ENCODE measurements at regions not wholly inside any gene's neighbourhood (a gene's known extent, or its start where the extent isn't known, plus 50 kb on each side); places are given as distances from the start of the nearest gene placed in this dataset.

DNA sequence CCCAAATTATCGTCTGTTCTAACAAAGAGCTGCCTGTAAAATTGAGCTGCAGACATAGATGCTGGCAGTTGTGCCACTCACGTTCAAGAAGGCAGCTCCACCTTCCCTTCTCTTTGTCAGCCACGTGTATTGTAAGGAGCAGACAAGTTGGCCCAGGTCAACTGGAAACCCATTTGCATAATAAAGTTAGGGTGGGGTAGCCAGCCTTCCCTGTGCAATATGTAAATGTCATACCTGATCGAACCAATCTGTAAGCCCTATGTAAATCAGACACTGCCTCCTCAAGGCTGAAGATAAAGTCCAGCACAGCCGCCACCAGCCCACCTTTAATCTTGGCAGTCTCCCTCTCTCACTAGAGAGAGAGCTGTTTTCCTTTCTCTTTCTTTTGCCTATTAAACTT, 117.2 kb downstream of the TMEM144 start:
- no peak for TF ChIP-seq BHLHE40 (IDR thresholded peaks at IDR 0.05; ENCODE audit: borderline replicate concordance)
- no peak for TF ChIP-seq CTBP1 (IDR thresholded peaks at IDR 0.05; ENCODE audit: borderline replicate concordance)
- TF ChIP-seq PKNOX1 (IDR thresholded peaks at IDR 0.05): no peak
- no peak for TF ChIP-seq TARDBP (IDR thresholded peaks at IDR 0.05)
- no peak for TF ChIP-seq FOXM1 (IDR thresholded peaks at IDR 0.05; ENCODE audit: borderline replicate concordance)
- TF ChIP-seq SP1 (IDR thresholded peaks at IDR 0.05): no peak
- TF ChIP-seq LEF1 (IDR thresholded peaks at IDR 0.05; ENCODE audit: borderline replicate concordance): no peak
- TF ChIP-seq ELF4 (IDR thresholded peaks at IDR 0.05): no peak
- no peak for TF ChIP-seq L3MBTL2 (conservative IDR thresholded peaks at IDR 0.05)
- no peak for TF ChIP-seq FOXA1 (IDR thresholded peaks at IDR 0.05)
- TF ChIP-seq ARNT (IDR thresholded peaks at IDR 0.05): no peak
- no peak for TF ChIP-seq NFRKB (IDR thresholded peaks at IDR 0.05)
- no peak for TF ChIP-seq ZNF384 (IDR thresholded peaks at IDR 0.05)
- no peak for TF ChIP-seq FOXK2 (IDR thresholded peaks at IDR 0.05)
- TF ChIP-seq SUZ12 (IDR thresholded peaks at IDR 0.05): no peak
- TF ChIP-seq HDGF (IDR thresholded peaks at IDR 0.05; ENCODE audit: borderline replicate concordance): no peak
- ChIA-PET CTCF (no interaction called here), POLR2A (no interaction called here)
- DNase-seq (ENCODE audit: extremely low spot score): no peak

DNA sequence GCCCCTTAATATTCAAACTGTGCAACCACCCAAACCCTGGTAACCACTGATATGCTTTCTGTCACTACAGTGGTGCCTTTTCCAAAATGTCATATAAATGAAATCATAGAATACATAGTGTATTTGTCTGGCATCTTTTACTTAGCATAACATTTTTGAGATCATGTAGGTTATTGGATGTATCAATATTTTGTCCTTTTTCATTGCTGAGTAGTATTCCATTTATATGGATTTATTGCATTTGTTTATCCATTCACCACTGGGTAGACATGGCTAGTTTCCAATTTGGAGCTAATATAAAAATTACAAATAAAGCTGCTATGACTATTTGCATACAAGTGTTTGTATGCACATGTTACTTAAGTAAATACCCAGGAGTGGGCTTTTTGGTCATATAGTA, 121.6 kb downstream of the TMEM144 start:
- DNase-seq (ENCODE audit: extremely low spot score): no peak
- TF ChIP-seq NFRKB (IDR thresholded peaks at IDR 0.05) (no peak), PKNOX1 (IDR thresholded peaks at IDR 0.05) (no peak), ARNT (IDR thresholded peaks at IDR 0.05) (no peak), L3MBTL2 (conservative IDR thresholded peaks at IDR 0.05) (no peak), ELF4 (IDR thresholded peaks at IDR 0.05) (no peak), LEF1 (IDR thresholded peaks at IDR 0.05; ENCODE audit: borderline replicate concordance) (no peak), CTBP1 (IDR thresholded peaks at IDR 0.05; ENCODE audit: borderline replicate concordance) (no peak), HDGF (IDR thresholded peaks at IDR 0.05; ENCODE audit: borderline replicate concordance) (no peak), ZNF384 (IDR thresholded peaks at IDR 0.05) (no peak), TARDBP (IDR thresholded peaks at IDR 0.05) (no peak), FOXA1 (IDR thresholded peaks at IDR 0.05) (no peak), FOXM1 (IDR thresholded peaks at IDR 0.05; ENCODE audit: borderline replicate concordance) (no peak), BHLHE40 (IDR thresholded peaks at IDR 0.05; ENCODE audit: borderline replicate concordance) (no peak), SUZ12 (IDR thresholded peaks at IDR 0.05) (no peak), FOXK2 (IDR thresholded peaks at IDR 0.05) (no peak), SP1 (IDR thresholded peaks at IDR 0.05) (no peak)
- ChIA-PET CTCF (no interaction called here), POLR2A (no interaction called here)

DNA sequence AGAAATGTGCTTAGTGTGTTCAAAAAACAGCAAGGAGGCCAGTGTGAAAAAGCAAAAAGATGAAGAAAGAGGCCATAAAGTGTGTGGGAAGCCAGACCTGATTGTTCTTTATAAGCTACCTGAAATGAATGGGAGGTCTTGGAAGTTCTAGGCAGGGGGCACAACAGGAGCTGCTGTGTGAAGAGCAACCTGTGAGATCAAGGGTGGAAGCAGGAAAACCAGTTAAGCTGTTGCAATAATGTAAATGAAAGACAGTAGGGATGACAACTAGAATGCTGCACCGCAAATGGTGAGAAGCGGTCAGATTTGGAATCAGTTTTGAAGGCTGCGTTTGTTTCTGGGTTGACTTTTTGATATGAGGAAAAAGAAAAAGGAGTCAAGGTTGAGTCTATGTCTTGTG, 123.5 kb downstream of the TMEM144 start:
- no peak for DNase-seq (ENCODE audit: extremely low spot score)
- TF ChIP-seq NFRKB (IDR thresholded peaks at IDR 0.05) (no peak), ELF4 (IDR thresholded peaks at IDR 0.05) (no peak), HDGF (IDR thresholded peaks at IDR 0.05; ENCODE audit: borderline replicate concordance) (no peak), TARDBP (IDR thresholded peaks at IDR 0.05) (no peak), ARNT (IDR thresholded peaks at IDR 0.05) (no peak), L3MBTL2 (conservative IDR thresholded peaks at IDR 0.05) (no peak), SP1 (IDR thresholded peaks at IDR 0.05) (no peak), FOXM1 (IDR thresholded peaks at IDR 0.05; ENCODE audit: borderline replicate concordance) (no peak)
- ChIA-PET POLR2A (no interaction called here), CTCF (no interaction called here)

DNA sequence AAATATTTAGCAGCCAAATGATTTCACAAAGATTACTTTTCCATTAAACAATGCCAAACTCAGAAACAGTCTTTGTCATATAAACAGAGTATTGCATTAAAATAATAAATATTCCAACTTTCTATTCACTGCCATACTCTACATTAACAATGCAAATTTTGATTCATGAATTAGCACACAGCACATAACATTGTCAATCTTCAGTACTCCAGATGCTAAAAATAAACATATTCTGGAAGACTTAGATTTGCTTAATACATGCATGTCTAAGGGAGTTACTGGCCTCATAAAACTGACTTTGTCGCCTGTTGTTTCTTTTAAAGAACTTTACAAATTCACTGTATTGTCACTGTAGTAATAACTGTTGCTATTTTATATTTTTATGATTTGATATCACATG, 131.6 kb downstream of the TMEM144 start:
- TF ChIP-seq FOXA1 (IDR thresholded peaks at IDR 0.05): no peak
- TF ChIP-seq LEF1 (IDR thresholded peaks at IDR 0.05; ENCODE audit: borderline replicate concordance): no peak
- no peak for TF ChIP-seq SUZ12 (IDR thresholded peaks at IDR 0.05)
- no peak for TF ChIP-seq SP1 (IDR thresholded peaks at IDR 0.05)
- no peak for TF ChIP-seq FOXK2 (IDR thresholded peaks at IDR 0.05)
- no peak for TF ChIP-seq BHLHE40 (IDR thresholded peaks at IDR 0.05; ENCODE audit: borderline replicate concordance)
- TF ChIP-seq ELF4 (IDR thresholded peaks at IDR 0.05): no peak
- no peak for TF ChIP-seq FOXM1 (IDR thresholded peaks at IDR 0.05; ENCODE audit: borderline replicate concordance)
- no peak for TF ChIP-seq PKNOX1 (IDR thresholded peaks at IDR 0.05)
- TF ChIP-seq ZNF384 (IDR thresholded peaks at IDR 0.05): no peak
- no peak for TF ChIP-seq TARDBP (IDR thresholded peaks at IDR 0.05)
- ChIA-PET POLR2A (no interaction called here), CTCF (no interaction called here)
- DNase-seq (ENCODE audit: extremely low spot score): no peak

DNA sequence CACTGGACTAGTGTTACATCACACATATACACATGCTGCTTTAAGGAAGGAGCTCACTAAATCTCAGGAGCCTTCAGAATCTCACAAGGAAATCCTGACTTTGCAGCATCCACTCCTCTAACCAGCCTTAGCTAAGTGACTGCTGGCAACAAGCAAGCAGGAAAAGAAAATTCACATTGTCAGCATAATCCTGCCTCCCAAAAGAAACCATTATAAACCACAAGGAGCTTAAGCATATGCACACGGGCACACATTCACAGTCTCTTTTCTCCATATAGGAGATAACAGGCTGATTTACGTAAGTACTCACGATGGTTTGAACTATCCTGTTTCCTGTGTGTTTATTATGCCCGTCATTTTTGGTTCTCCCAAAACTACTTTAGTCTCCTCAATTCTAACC, 136.3 kb downstream of the TMEM144 start:
- TF ChIP-seq HDGF (IDR thresholded peaks at IDR 0.05; ENCODE audit: borderline replicate concordance) (no peak), TARDBP (IDR thresholded peaks at IDR 0.05) (no peak), SP1 (IDR thresholded peaks at IDR 0.05) (no peak), PKNOX1 (IDR thresholded peaks at IDR 0.05) (no peak), FOXK2 (IDR thresholded peaks at IDR 0.05) (no peak), ELF4 (IDR thresholded peaks at IDR 0.05) (no peak), FOXA1 (IDR thresholded peaks at IDR 0.05) (no peak), CTBP1 (IDR thresholded peaks at IDR 0.05; ENCODE audit: borderline replicate concordance) (no peak)
- CTCF ChIA-PET: no interaction called here
- no peak for DNase-seq (ENCODE audit: extremely low spot score)
- POLR2A ChIA-PET: no interaction called here

DNA sequence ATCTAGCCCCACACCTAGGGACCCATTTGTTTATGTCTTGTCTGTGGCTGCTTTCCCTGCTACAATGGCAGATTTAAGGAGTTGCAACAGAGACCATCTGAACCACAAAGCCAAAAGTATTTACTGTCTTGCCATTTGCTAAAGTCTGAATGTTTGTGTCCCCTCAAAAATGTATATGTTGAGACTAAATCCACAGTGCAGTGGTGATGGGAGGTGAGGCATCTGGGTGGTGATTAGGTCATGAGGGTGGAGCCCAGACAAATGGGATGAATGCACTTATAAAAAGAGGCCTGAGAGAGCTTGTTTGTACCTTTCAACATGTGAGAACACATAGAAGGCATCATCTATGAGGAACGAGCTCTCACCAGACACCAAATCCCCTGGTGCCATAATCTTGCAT, 137.3 kb downstream of the TMEM144 start:
- ChIA-PET POLR2A (no interaction called here), CTCF (interaction anchor here (0.6 kb wide), 1 partner anchor 23 kb away, joined by 3 read pairs; no protein-coding TSS in a partner anchor)
- TF ChIP-seq TARDBP (IDR thresholded peaks at IDR 0.05): no peak
- TF ChIP-seq ELF4 (IDR thresholded peaks at IDR 0.05): no peak
- TF ChIP-seq FOXA1 (IDR thresholded peaks at IDR 0.05): no peak
- no peak for TF ChIP-seq BHLHE40 (IDR thresholded peaks at IDR 0.05; ENCODE audit: borderline replicate concordance)
- TF ChIP-seq NFRKB (IDR thresholded peaks at IDR 0.05): no peak
- TF ChIP-seq SP1 (IDR thresholded peaks at IDR 0.05): no peak
- no peak for TF ChIP-seq LEF1 (IDR thresholded peaks at IDR 0.05; ENCODE audit: borderline replicate concordance)
- TF ChIP-seq ARNT (IDR thresholded peaks at IDR 0.05): no peak
- TF ChIP-seq CTBP1 (IDR thresholded peaks at IDR 0.05; ENCODE audit: borderline replicate concordance): no peak
- no peak for TF ChIP-seq FOXK2 (IDR thresholded peaks at IDR 0.05)
- TF ChIP-seq FOXM1 (IDR thresholded peaks at IDR 0.05; ENCODE audit: borderline replicate concordance): no peak
- TF ChIP-seq ZNF384 (IDR thresholded peaks at IDR 0.05): no peak
- no peak for DNase-seq (ENCODE audit: extremely low spot score)

All from HEK293T (cell line).